ENCODE measurements at regions not wholly inside any gene's neighbourhood (a gene's known extent, or its start where the extent isn't known, plus 50 kb on each side); places are given as distances from the start of the nearest gene placed in this dataset.

DNA sequence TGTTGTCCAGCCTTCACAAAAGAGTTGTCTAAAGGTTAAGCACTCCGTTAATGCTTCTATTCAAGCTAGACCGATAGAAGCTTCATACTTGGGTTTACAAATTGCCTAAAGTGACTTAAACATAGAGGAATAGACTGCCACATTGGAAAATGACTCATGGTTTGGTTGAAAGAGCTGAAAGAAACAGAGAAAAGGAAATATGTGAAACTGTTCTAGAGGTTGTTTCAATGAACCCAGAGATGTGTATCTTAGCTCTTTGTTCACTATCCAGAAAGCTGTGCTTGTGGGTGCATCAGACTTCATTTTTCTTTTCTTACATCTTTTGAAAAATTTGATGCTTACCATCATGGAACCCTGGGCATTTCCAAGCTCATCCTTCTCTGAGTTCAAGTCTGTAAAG, 736.2 kb downstream of the INHBA start:
- DNase-seq = no peak

DNA sequence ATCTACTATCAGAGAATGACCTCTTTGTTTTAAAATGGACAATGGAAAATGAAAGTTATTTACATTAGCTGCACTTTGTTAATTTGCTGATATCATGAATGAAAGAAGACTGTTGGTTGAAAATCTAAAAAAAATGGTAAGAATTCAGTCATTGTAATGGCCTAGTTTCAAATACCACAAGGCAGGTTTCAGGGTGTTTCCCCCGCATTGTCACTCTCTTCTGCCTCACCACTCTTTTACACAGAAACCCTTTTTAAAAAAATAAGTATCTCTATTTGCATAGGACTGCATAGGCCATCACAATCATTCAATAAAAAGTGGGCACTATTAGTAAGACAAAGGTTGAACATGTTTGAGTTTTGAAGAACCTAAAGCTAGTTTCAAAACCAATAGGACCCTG, 737.1 kb downstream of the INHBA start:
- DNase-seq = no peak

DNA sequence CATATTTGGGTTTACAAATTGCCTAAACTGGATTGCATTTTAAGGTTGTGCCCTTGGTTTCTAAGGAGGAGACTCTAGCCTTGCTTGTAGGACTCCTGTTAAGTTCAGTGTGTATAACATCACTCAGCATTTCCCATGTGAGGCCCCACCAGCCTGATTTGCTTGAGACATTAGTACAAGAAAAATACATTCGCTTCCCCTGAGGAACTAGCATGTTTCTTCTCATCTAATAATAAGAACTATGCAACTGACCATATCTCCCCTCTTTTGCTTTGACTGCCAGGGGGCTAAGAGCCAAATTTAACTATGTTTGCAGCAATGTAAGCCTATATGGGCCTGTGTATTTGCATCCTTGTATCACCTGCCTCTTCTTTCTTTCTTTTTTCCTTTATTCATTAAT, 737.9 kb downstream of the INHBA start:
- no peak for DNase-seq

DNA sequence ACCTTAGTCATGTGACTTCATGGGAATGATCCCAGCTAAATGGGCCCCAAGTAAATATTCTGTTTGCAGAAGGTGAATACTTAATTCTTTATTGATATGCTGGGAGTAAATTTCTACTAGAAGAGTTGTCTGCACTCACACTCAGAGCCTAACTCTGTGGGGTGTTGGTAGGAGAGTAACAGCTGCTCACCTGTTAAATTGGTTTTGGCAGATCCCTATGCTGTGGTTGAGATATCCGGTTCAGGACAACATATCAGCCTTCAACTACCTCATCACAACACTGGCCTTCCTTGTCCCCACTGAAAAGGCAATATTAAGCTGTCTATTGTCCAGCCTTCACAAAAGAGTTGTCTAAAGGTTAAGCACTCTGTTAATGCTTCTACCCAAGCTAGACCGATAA, 738.3 kb downstream of the INHBA start:
- DNase-seq = no peak

DNA sequence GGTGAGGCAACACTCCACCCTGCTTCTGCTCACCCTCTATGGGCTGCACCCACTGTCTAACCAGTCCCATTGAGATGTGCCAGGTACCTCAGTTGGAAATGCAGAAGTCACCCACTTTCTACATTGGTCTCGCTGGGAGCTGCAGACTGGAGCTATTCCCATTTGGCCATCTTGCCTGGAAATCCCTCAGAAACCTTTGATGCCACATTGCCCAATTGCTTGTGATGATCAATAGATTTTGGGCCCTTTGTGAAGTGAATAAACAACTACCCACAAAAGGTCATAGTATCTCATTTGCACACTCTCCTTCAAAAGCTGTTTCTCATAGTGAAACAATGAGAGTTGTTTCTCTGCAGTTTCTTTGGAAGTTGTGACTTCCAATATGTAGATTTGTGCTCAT, 742.9 kb downstream of the INHBA start:
- no peak for DNase-seq

DNA sequence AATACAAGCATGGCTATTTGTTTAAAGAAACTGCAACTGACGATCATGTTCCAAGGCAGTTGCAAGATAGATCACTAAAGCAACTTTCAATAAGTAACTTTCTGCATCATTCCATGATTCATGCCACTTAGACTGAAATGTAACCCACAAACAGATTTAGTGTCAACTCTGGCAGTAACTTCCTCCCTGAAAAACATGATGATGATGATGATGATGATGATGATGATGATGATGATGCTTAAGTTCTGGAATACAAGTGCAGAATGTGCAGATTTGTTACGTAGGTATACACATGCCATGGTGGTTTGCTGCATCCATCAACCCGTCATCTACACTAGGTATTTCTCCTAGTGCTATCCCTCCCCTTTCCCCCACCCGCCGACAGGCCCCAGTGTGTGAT, 754.7 kb downstream of the INHBA start:
- DNase-seq = no peak

DNA sequence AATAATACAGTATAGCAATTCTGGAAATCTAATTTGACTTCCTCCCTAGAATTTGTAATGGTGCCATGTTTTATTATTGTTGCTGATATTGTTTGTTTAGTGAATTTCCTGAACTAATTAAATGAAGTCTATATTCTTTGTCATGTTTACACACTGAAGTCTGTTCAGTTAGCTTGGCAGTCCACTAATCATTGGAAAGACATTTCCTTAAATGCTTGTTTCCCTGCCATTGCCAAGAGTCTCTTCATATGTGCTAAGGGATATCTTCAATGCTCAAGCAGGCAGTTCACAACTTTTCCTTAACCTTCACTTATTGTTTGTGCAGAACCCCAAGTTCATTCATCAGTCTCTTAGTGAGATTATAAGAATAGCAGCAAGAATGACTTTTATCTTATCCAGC, 755.3 kb downstream of the INHBA start:
- no peak for DNase-seq

DNA sequence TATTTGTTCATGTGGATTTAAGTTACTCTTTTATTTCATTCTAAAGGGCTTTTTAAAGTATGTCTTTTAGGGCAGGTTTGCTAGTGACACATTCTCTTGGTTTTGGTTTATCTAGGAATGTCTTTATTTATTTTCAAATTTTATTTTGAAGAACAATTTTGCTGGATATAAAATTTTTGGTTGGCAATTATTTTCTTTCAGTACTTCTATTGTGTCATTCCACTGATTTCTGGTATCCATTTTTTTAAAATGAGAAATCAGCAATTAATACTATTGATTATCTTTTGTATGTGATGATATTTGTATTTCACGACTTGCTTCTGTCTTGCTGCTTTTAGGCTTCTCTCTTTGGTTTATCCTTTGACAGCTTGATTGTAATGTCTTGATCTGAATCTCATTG, 756.3 kb downstream of the INHBA start:
- DNase-seq = no peak

DNA sequence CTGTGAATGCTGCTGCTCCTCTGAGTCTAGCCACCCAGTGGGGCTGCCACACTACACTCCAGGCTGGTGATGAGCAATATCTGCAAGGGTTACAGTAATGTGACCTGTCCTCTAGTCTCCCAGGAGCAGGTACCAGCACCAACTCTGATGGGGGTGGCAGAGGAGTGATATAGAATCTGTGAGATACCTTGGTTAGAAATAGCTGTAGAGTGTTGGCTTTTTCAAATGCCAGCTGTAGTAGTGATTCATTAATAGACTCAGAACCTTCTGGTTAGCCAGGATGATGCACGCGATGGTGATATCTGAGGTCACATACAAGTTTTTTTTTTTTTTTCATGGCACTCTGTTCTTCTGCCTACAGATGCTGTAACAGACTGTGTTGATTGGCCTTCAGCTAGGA, 757.1 kb downstream of the INHBA start:
- DNase-seq = no peak

DNA sequence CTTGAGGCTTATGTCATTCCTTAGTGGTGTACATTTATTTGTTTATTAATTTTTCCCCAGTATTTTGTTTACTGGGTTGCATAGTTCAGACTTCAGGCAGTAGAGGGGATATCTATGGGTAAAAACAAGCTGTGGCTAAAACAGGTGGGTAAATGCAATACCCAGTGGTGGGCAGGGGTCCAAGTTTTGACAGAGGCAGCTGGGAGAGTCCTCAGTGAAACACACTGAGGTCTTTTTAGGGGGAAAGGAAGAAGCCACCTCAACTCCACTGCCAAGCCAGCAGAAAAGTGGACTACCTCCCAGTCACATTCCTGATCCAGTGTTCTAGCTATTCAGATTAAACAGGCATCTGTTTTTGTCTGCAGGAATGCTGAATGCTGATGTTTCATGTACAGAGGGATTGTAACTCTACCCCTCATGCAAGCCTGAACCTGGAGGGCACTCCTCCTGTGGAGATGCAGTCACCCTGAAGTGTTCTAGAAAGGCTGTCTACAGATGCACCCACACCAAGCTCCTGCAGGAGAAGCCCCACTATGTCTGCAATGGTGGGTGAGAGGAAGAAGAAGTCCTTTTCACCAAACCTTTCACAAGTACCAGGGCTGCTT, 757.8 kb downstream of the INHBA start:
- no peak for DNase-seq

DNA sequence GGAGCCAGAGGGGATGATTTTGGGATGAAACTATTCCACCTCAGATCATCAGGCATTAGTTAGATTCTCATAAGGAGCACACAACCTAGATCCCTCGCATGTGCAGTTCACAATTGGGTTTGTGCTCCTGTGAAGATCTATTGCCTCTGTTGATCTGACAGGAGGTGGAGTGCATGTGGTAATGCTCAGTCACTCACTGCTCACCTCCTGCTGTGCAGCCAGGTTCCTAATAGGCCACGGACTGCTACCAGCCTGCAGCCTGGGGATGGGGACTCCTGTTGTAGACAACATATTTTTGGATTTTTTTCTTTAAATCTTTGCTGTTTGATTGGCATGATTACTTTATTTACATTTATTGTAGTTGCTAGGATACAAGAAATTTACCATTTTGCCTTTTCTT, 765.0 kb downstream of the INHBA start:
- DNase-seq = no peak

DNA sequence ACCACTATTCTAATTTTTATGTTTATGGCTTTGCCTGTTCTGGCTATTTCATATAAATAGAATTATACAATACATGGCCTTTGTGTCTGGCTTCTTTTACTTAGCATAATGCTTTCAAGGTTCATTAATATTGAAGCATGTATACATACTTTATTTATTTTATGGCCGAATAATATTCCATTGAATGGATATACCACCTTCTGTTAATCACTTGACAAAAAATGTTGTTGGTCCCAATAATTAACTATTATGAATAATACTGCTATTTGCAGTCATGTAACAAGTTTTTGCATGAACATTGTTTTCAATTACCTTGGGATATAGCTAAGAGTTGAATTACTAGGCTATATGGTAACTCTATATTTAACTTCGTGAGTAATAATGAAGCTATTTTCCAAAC, 767.5 kb downstream of the INHBA start:
- DNase-seq = no peak

DNA sequence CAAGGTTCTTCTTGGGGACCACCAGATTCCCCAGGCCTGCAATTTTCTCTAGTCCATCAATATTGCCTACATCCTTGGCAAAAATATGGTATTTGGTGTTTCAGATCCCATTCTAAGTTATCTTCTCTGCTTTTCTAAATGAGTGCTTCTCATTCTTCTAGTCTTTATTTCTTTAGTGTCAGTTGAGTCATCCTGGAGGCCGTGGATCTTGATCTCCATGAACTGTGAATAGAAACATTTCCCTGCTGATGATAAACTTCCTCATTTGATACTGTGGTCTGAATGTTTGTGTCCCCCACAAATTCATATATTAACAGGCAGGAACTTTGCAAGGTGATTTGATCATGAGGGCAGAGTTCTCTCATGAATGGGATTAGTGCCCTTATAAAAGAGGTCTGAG, 779.3 kb downstream of the INHBA start:
- no peak for DNase-seq

DNA sequence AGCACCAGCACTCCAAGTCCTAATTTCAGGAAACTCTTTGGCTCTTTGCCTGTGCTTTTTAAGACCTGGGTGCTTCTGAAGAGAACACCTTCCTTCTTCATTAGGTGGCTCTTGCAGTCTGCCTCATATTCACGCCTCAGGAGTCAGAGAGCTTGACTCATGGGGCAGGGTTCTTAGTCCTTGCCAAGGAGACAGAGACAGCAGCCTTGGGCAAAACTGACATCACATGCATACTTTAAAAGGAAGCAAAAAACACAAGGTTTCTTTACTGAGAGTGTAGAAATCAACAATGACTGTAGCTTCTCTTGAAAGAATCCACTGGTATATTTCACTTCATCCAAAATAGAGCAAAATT, 780.6 kb downstream of the INHBA start:
- DNase-seq = peak; percentile 3

DNA sequence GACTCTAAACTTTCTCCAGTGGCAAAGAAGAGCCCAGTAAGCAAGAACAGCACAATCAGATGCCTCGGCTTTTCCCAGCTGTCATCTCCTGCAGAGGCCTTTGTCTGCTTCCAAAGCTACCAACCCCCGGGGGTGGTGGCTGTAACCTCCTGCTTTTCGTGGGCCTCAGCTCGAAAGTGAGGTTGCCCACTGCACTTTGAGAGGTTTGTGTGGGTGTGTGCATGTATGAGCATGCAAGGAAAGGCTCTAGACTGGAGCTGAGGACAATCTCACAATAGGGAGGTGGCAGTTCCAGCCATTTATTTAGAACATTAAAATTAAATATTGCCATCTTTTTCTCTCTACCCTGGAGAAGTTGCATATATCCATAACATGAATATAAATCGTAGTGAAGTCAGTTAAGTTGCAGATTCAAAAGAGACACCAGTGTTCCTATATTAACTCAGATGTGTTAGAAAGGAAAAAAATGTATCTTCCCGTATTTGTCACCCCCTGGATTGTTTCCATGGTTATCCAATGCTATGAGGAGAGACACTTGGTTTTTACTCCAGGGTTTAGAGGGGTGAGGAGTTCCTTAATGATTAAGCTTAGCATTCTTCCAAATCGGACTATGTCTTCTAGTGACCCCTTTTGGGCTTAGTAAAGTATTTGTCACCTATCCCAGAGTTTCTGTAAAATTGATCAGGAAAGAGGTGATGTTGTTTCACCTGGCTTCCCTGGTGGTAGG, 781.1 kb downstream of the INHBA start:
- DNase-seq = no peak

DNA sequence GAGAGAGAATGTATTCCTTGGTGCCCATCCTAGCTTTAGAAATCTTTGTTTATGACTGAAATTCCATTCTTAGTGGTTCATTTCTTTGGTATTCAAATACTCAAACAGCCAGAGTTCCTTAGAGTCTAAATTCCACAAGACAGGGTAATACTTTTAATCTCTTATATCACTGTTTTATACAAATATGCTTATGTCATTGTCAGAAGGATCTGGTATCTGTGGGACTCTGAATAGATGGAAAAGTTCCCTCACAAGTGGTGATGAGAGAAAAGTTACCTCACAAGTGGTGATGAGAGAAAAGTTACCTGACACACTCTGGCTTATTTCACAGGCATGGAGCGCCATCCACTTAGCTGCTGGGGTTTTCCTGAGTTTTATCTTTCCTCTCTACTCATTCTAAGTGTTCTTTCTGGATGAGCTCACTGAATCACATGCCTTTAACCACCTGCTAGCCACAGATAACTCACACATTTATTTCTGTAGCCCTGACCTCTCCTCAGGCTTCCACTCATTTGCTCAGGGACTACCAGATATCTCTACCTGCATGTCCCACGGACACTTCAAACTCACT, 784.0 kb downstream of the SUGCT start:
- DNase-seq = no peak

DNA sequence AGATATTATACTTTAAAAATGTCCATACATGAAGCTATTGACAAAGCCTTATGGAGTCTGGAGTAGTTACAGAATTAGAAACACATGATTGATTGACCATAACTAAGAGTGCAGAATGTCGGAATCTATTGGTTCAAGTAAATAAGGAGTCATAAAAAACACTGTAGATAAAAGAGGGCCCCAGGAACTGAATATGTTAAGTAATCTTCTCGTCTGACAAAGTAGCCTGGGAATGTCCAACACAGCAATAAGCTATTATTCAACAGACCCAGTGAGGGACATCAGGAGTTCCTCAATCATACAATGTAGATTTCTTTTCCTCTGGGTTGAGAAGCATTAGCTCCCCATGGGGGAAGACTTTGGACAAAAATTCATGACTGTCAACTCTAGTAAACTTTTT, 782.0 kb downstream of the SUGCT start:
- no peak for DNase-seq

DNA sequence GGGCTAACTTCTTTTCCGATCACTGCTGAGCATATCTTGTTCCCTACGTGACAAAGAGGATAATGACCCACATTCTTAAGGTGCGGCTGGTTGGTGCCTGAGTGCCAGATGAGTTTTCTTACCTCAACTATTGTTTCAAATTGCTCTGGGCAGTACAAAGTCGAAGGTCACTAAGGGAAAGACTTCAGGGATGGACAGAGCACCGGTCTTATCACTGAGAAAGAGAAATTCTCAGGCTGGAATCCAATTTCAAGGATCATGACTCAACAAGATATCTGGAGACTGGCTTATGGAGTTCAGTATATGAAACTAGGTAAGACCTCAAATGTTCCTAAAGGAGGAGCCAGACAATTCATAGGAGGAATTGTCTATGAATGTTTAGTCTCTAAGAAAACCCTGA, 780.3 kb downstream of the SUGCT start:
- no peak for DNase-seq
